ENCODE measurements at regions not wholly inside any gene's neighbourhood (a gene's known extent, or its start where the extent isn't known, plus 50 kb on each side); places are given as distances from the start of the nearest gene placed in this dataset.

GRCh38 chr2:168346725-168347477 is 99.5 kb upstream of the STK39 start:
- TF ChIP-seq CTCF (IDR thresholded peaks at IDR 0.05; ENCODE audit: control insufficient read depth, insufficient read depth, low read depth, low read length, missing control alignments), result peak; percentile 71
- H3K4me3 ChIP-seq (ENCODE audit: control insufficient read depth, low read depth, low read length), result peak overlapping the region; percentile 52
- no peak for DNase-seq (ENCODE audit: low read depth)

- no peak overlapping the region for H3K4me3 ChIP-seq (ENCODE audit: control insufficient read depth, low read depth, low read length)
- no peak for DNase-seq (ENCODE audit: low read depth)
- peak; percentile 52 for TF ChIP-seq CTCF (IDR thresholded peaks at IDR 0.05; ENCODE audit: control insufficient read depth, insufficient read depth, low read depth, low read length, missing control alignments)
Measured at GRCh38 chr2:168348076-168348475, 100.7 kb upstream of the STK39 start.

- no peak for TF ChIP-seq CTCF (IDR thresholded peaks at IDR 0.05; ENCODE audit: control insufficient read depth, insufficient read depth, low read depth, low read length, missing control alignments)
- H3K4me3 ChIP-seq (ENCODE audit: control insufficient read depth, low read depth, low read length), result no peak overlapping the region
- DNase-seq (ENCODE audit: low read depth), result no peak
Measured at GRCh38 chr2:168350380-168350779, 103.0 kb upstream of the STK39 start.

- no peak for DNase-seq (ENCODE audit: low read depth)
- no peak for TF ChIP-seq CTCF (IDR thresholded peaks at IDR 0.05; ENCODE audit: control insufficient read depth, insufficient read depth, low read depth, low read length, missing control alignments)
- no peak overlapping the region for H3K4me3 ChIP-seq (ENCODE audit: control insufficient read depth, low read depth, low read length)
Measured at GRCh38 chr2:168353251-168353650, 102.8 kb upstream of the CERS6 start.

- no peak for DNase-seq (ENCODE audit: low read depth)
- TF ChIP-seq CTCF (IDR thresholded peaks at IDR 0.05; ENCODE audit: control insufficient read depth, insufficient read depth, low read depth, low read length, missing control alignments), result no peak
Measured at GRCh38 chr2:168354499-168354898, 101.6 kb upstream of the CERS6 start.

GRCh38 chr2:168355121-168355520 is 101.0 kb upstream of the CERS6 start:
- DNase-seq (ENCODE audit: low read depth), result no peak
- H3K4me3 ChIP-seq (ENCODE audit: control insufficient read depth, low read depth, low read length), result no peak overlapping the region
- no peak for TF ChIP-seq CTCF (IDR thresholded peaks at IDR 0.05; ENCODE audit: control insufficient read depth, insufficient read depth, low read depth, low read length, missing control alignments)

More at GRCh38 chr2:168354499-168354898, 101.6 kb upstream of the CERS6 start:
- no peak overlapping the region for H3K4me3 ChIP-seq (ENCODE audit: control insufficient read depth, low read depth, low read length)

Data from AG09309 (cell line).